ENCODE measurements at regions not wholly inside any gene's neighbourhood (a gene's known extent, or its start where the extent isn't known, plus 50 kb on each side); places are given as distances from the start of the nearest gene placed in this dataset.

- no peaks in the 10 kb centered on the region for H3K36me3 ChIP-seq (ENCODE audit: control insufficient read depth in 2 of 2, extremely low read depth in 1 of 2, insufficient read depth in 2 of 2, low read length in 2 of 2)
- H3K4me2 ChIP-seq (ENCODE audit: insufficient read depth, low read length): no peak overlapping the region
- POLR2A ChIA-PET: no interaction called here
- CTCF ChIA-PET: no interaction called here
- FAIRE-seq (no peak), DNase-seq (ENCODE audit: low read depth, low spot score) (no peak)
- no peaks in the 10 kb centered on the region for H3K9me1 ChIP-seq (replicated peaks; ENCODE audit: control insufficient read depth, extremely low read depth, insufficient read depth, low read length)
- no peaks in the 10 kb centered on the region for H3K79me2 ChIP-seq (ENCODE audit: control insufficient read depth, insufficient read depth, low read length)
- no peak for TF ChIP-seq MAX (IDR thresholded peaks at IDR 0.05; ENCODE audit: insufficient read depth, insufficient read length)
- no peak overlapping the region for H3K27ac ChIP-seq (ENCODE audit: insufficient read depth, low read depth, low read length)
- no TSS peak for BruUV-seq (replicated peaks)
- no peaks in the 10 kb centered on the region for H3K4me1 ChIP-seq (ENCODE audit: control insufficient read depth, extremely low read depth, insufficient read depth, low read length)
- dilution Hi-C loops (cut with MboI; ENCODE audit: extremely low pct_ligation_motif_present, low sequenced_read_pairs) (no loop called here), intact Hi-C loops (cut with micrococcal nuclease) (no loop called here)
- H4K20me1 ChIP-seq (replicated peaks; ENCODE audit: control insufficient read depth, extremely low read depth, insufficient read depth, low read length): no peaks in the 10 kb centered on the region
- H3K4me3 ChIP-seq (replicated peaks in 1 of 3; ENCODE audit: insufficient read depth in 1 of 3, low read depth in 1 of 3, low read length in 3 of 3): no peak overlapping the region
- no peak overlapping the region for H3K9ac ChIP-seq (replicated peaks; ENCODE audit: extremely low read depth, insufficient read depth, low read length)
- H2AFZ ChIP-seq (ENCODE audit: low read depth, low read length): no peak overlapping the region
- H3K9me3 ChIP-seq (replicated peaks; ENCODE audit: control insufficient read depth, insufficient read depth, low read length): peaks cover 1% of the 10 kb centered on the region
- no peaks in the 10 kb centered on the region for H3K27me3 ChIP-seq (ENCODE audit: control insufficient read depth in 2 of 2, insufficient read depth in 2 of 2, low read length in 2 of 2)
Observed at GRCh38 chr16:52364500-52364899, 182.4 kb downstream of the TOX3 start.

GRCh38 chr16:52363082-52363481 is 183.9 kb downstream of the TOX3 start:
- peaks cover 2% of the 10 kb centered on the region for H3K9me3 ChIP-seq (replicated peaks; ENCODE audit: control insufficient read depth, insufficient read depth, low read length)
- no peaks in the 10 kb centered on the region for H3K36me3 ChIP-seq (ENCODE audit: control insufficient read depth in 2 of 2, extremely low read depth in 1 of 2, insufficient read depth in 2 of 2, low read length in 2 of 2)
- no peak overlapping the region for H3K27ac ChIP-seq (ENCODE audit: insufficient read depth, low read depth, low read length)
- H3K4me2 ChIP-seq (ENCODE audit: insufficient read depth, low read length): no peak overlapping the region
- TF ChIP-seq EZH2 (IDR thresholded peaks at IDR 0.05; ENCODE audit: borderline replicate concordance, low read depth, low read length, severe bottlenecking) (no peak), JUN (IDR thresholded peaks at IDR 0.05; ENCODE audit: borderline replicate concordance, insufficient read depth, insufficient read length, low read depth) (peak; percentile 6)
- FAIRE-seq (no peak), DNase-seq (ENCODE audit: low read depth, low spot score) (no peak)
- no peaks in the 10 kb centered on the region for H3K4me1 ChIP-seq (ENCODE audit: control insufficient read depth, extremely low read depth, insufficient read depth, low read length)
- no peak overlapping the region for H3K9ac ChIP-seq (replicated peaks; ENCODE audit: extremely low read depth, insufficient read depth, low read length)
- H3K9me1 ChIP-seq (replicated peaks; ENCODE audit: control insufficient read depth, extremely low read depth, insufficient read depth, low read length): no peaks in the 10 kb centered on the region
- CTCF ChIA-PET: no interaction called here
- H3K4me3 ChIP-seq (replicated peaks in 1 of 3; ENCODE audit: insufficient read depth in 1 of 3, low read depth in 1 of 3, low read length in 3 of 3): no peak overlapping the region
- no peak overlapping the region for H2AFZ ChIP-seq (ENCODE audit: low read depth, low read length)
- no peaks in the 10 kb centered on the region for H4K20me1 ChIP-seq (replicated peaks; ENCODE audit: control insufficient read depth, extremely low read depth, insufficient read depth, low read length)
- dilution Hi-C loops (cut with MboI; ENCODE audit: extremely low pct_ligation_motif_present, low sequenced_read_pairs): no loop called here
- intact Hi-C loops (cut with micrococcal nuclease): no loop called here
- H3K79me2 ChIP-seq (ENCODE audit: control insufficient read depth, insufficient read depth, low read length): no peaks in the 10 kb centered on the region
- H3K27me3 ChIP-seq (ENCODE audit: control insufficient read depth in 2 of 2, insufficient read depth in 2 of 2, low read length in 2 of 2): no peaks in the 10 kb centered on the region
- POLR2A ChIA-PET: no interaction called here
- no TSS peak for BruUV-seq (replicated peaks)

Data from endothelial cell of umbilical vein (primary cell).